WTC11 (cell line): ENCODE measurements at regions not wholly inside any gene's neighbourhood (a gene's known extent, or its start where the extent isn't known, plus 50 kb on each side); places are given as distances from the start of the nearest gene placed in this dataset.

ENCODE experiments used
- ATAC-seq: fragments of 200-7000 bp; cut with Tn5 transposase; 2 replicates; pipeline ENCODE4 v1.10.0; 2021; ENCODE audit warnings: mild to moderate bottlenecking, moderate library complexity
- CTCF ChIA-PET: fragments of 300-600 bp; sonication (Branson Sonifier 250); formaldehyde crosslinking; loops from one replicate; lab custom pipeline; 2021; ENCODE audit warnings: antibody characterized with exemption; lab: Charles Lee
- POLR2A ChIA-PET: fragments of 350-600 bp; sonication (Branson Sonifier 250); formaldehyde crosslinking; loops from one replicate; lab custom pipeline; 2021; ENCODE audit warnings: antibody characterized with exemption; lab: Charles Lee
- DNase-seq: peaks from one replicate; pipeline ENCODE4 v3.0.0; 2021; ENCODE audit warnings: low spot score
- H3K27ac Mint-ChIP-seq: 2 replicates; pipeline ENCODE4 v1.8.0; 2021; ENCODE audit warnings: mixed read lengths
- H3K27me3 Mint-ChIP-seq: 2 replicates; pipeline ENCODE4 v1.8.0; 2021; ENCODE audit warnings: low read depth, mild to moderate bottlenecking, moderate library complexity, mixed read lengths
- H3K36me3 Mint-ChIP-seq: 2 replicates; pipeline ENCODE4 v1.8.0; 2021; ENCODE audit warnings: mixed read lengths
- H3K4me1 Mint-ChIP-seq: 2 replicates; pipeline ENCODE4 v1.8.0; 2022; ENCODE audit warnings: mixed read lengths
- H3K4me3 Mint-ChIP-seq: 2 replicates; pipeline ENCODE4 v1.8.0; 2021; ENCODE audit warnings: mild to moderate bottlenecking, moderate library complexity, mixed read lengths
- H3K9me3 Mint-ChIP-seq: 2 replicates; pipeline ENCODE4 v1.8.0; 2021; ENCODE audit warnings: mixed read lengths
- AFF4 ChIP-seq: sonication (generic); formaldehyde crosslinking; IDR thresholded peaks from 2 replicates; pipeline ENCODE4 v1.8.1; 2023; ENCODE audit warnings: mild to moderate bottlenecking, missing genetic modification reagents, borderline replicate concordance
- CBFB ChIP-seq: sonication (generic); formaldehyde crosslinking; IDR thresholded peaks from 2 replicates; pipeline ENCODE4 v1.8.1; 2022; ENCODE audit warnings: mild to moderate bottlenecking, low read depth, missing genetic modification reagents
- GRHL2 ChIP-seq: fragments of 250-450 bp; sonication (Bioruptor Pico); IDR thresholded peaks from 2 replicates; pipeline ENCODE4 v1.8.0; 2022; ENCODE audit warnings: mild to moderate bottlenecking, moderate library complexity; ENCODE audit not compliant: insufficient replicate concordance, severe bottlenecking
- MLX ChIP-seq: sonication (generic); formaldehyde crosslinking; IDR thresholded peaks from 2 replicates; pipeline ENCODE4 v1.8.1; 2023; ENCODE audit warnings: mild to moderate bottlenecking, missing genetic modification reagents, moderate library complexity
- SOX15 ChIP-seq: fragments of 250-450 bp; sonication (Bioruptor Pico); IDR thresholded peaks from 2 replicates; pipeline ENCODE4 v1.9.0; 2021; ENCODE audit warnings: mild to moderate bottlenecking
- USF2 ChIP-seq: sonication (generic); formaldehyde crosslinking; IDR thresholded peaks from 2 replicates; pipeline ENCODE4 v1.8.1; 2023; ENCODE audit warnings: mild to moderate bottlenecking, missing genetic modification reagents, moderate library complexity
- ZNF671 ChIP-seq: fragments of 250-450 bp; sonication (Bioruptor Pico); IDR thresholded peaks from 2 replicates; pipeline ENCODE4 v1.8.0; 2021; ENCODE audit warnings: mild to moderate bottlenecking

DNA sequence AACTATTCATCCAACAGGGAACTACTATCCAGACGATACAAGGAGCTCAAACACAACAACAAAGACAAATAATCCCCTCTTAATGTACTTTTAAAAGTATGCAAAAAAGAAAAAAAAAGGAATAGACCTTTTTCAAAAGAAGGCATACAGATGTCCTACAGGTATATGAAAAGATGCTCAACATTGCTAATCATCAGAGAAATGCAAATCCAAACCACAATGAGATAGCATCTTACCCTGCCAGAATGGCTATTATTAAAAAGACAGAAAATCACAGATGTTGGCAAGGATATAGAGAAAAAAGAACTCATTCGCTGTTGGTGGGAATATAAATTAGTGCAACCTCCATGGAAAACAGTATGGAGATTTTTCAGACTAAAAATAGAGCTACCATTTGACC is 67.1 kb upstream of the ENPP6 start:
- ChIA-PET CTCF (interaction anchor here (1.0 to 1.1 kb wide), 2 partner anchors 16 to 124 kb away, joined by 5 to 7 read pairs; no protein-coding TSS in a partner anchor), POLR2A (no interaction called here)
- H3K9me3 Mint-ChIP-seq: peaks cover 5% of the 10 kb centered on the region; the same call in 1 of the 2 replicates
- TF ChIP-seq CBFB (CRISPR knock-in tag): no peak
- no peak for ATAC-seq
- no peaks in the 10 kb centered on the region for H3K36me3 Mint-ChIP-seq
- H3K4me3 Mint-ChIP-seq: no peak overlapping the region
- no peak overlapping the region for H3K27ac Mint-ChIP-seq
- DNase-seq: no peak
- H3K27me3 Mint-ChIP-seq: no peaks in the 10 kb centered on the region
- peaks cover 20% of the 10 kb centered on the region for H3K4me1 Mint-ChIP-seq

- no peak overlapping the region for H3K4me3 Mint-ChIP-seq
- DNase-seq (no peak), ATAC-seq (peak; percentile 15; the same call in 1 of the 2 replicates)
- no peaks in the 10 kb centered on the region for H3K27me3 Mint-ChIP-seq
- POLR2A ChIA-PET: no interaction called here
- peaks cover 18% of the 10 kb centered on the region for H3K4me1 Mint-ChIP-seq
- TF ChIP-seq MLX (CRISPR knock-in tag): no peak
- H3K27ac Mint-ChIP-seq: no peak overlapping the region
- H3K36me3 Mint-ChIP-seq: no peaks in the 10 kb centered on the region
- CTCF ChIA-PET: interaction anchor here (1.0 to 2.2 kb wide), 3 partner anchors 15 to 124 kb away, joined by 5 to 7 read pairs (median 6); no protein-coding TSS in a partner anchor
- H3K9me3 Mint-ChIP-seq: peaks cover 7% of the 10 kb centered on the region; the same call in 1 of the 2 replicates
Observed at GRCh38 chr4:184284336-184284690, 66.6 kb upstream of the ENPP6 start.

DNA sequence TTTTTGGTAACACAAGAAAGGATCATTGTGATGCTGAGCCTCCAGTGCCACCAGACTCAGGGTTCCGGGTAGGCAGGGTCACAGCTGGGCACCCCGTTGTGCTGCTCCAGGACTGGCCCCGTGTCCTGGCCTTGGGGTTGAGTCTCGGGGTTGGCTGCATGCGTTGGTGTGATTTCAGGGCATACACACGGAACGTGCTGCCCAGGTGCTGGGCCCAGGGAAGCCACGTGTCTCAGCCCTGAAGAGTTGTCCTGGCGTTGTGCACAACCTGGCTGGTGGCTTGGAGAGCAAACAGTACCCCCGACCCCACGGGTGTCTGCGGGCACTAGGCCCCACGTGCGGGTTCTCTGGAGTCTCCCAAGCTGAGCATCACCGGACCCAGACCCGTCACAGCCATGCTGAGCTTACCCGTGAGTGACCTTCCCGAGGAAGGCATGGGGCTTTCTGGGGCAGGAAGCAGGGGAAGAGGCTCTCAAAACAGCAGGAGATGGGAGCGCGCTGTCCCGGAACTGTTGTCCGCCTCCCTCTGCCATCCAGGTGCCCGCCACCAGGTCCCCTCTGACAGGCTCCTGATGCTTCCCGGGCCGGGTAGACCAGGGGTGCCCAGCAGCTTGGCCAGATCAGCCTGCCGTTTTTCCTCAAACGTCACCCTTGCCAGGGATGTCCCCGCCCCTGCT is 66.1 kb upstream of the ENPP6 start:
- Mint-ChIP-seq H3K36me3 (peaks cover 1% of the 10 kb centered on the region; the same call in 1 of the 2 replicates), H3K27me3 (no peaks in the 10 kb centered on the region; the same call in 1 of the 2 replicates), H3K4me1 (peaks cover 14% of the 10 kb centered on the region), H3K27ac (no peak overlapping the region), H3K4me3 (no peak overlapping the region), H3K9me3 (peaks cover 8% of the 10 kb centered on the region)
- POLR2A ChIA-PET: no interaction called here
- ATAC-seq (no peak), DNase-seq (no peak)
- TF ChIP-seq AFF4 (CRISPR knock-in tag): no peak
- CTCF ChIA-PET: interaction anchor here (1.0 to 2.2 kb wide), 3 partner anchors 15 to 125 kb away, joined by 5 to 7 read pairs (median 6); no protein-coding TSS in a partner anchor

- no peak for TF ChIP-seq USF2 (CRISPR knock-in tag)
- no peak for TF ChIP-seq GRHL2 (CRISPR knock-in tag)
- TF ChIP-seq SOX15: no peak
- no peak for TF ChIP-seq ZNF671 (CRISPR knock-in tag)
- Mint-ChIP-seq H3K27me3 (no peaks in the 10 kb centered on the region; the same call in 1 of the 2 replicates), H3K9me3 (peaks cover 14% of the 10 kb centered on the region), H3K4me1 (peaks cover 7% of the 10 kb centered on the region), H3K4me3 (no peak overlapping the region), H3K36me3 (peaks cover 5% of the 10 kb centered on the region), H3K27ac (no peak overlapping the region)
- no peak for ATAC-seq
- ChIA-PET CTCF (interaction anchor here (2.2 kb wide), 1 partner anchor 19 kb away, joined by 6 read pairs; no protein-coding TSS in a partner anchor), POLR2A (no interaction called here)
- DNase-seq: no peak
Observed at GRCh38 chr4:184282895-184283654, 65.4 kb upstream of the ENPP6 start.
